ENCODE measurements at regions not wholly inside any gene's neighbourhood (a gene's known extent, or its start where the extent isn't known, plus 50 kb on each side); places are given as distances from the start of the nearest gene placed in this dataset.
"Not testable (repeated sequence)": the region's sequence is repeated elsewhere in the genome, so short reads cannot be mapped to it uniquely, and the experiment has no call there.

GRCh38 chrX:42342981-42343380 lies 419.6 kb upstream of the CASK start:
- TF ChIP-seq POLR2AphosphoS5, CTCF, POLR2A (IDR thresholded peaks at IDR 0.05): not testable (repeated sequence)
